ENCODE measurements at regions not wholly inside any gene's neighbourhood (a gene's known extent, or its start where the extent isn't known, plus 50 kb on each side); places are given as distances from the start of the nearest gene placed in this dataset.
"Not testable (repeated sequence)": the region's sequence is repeated elsewhere in the genome, so short reads cannot be mapped to it uniquely, and the experiment has no call there.

GRCh38 chr17:31605761-31606160 lies 214.3 kb downstream of the RAB11FIP4 start:
- Mint-ChIP-seq H3K36me3 (no peaks in the 10 kb centered on the region), H3K4me1 (peaks cover 13% of the 10 kb centered on the region), H3K9me3 (no peaks in the 10 kb centered on the region; the same call in 1 of the 2 replicates), H3K27ac (no peak overlapping the region), H3K27me3 (ENCODE audit: low read depth) (no peaks in the 10 kb centered on the region), H3K4me3 (no peak overlapping the region)
- TF ChIP-seq, protein P1, sequence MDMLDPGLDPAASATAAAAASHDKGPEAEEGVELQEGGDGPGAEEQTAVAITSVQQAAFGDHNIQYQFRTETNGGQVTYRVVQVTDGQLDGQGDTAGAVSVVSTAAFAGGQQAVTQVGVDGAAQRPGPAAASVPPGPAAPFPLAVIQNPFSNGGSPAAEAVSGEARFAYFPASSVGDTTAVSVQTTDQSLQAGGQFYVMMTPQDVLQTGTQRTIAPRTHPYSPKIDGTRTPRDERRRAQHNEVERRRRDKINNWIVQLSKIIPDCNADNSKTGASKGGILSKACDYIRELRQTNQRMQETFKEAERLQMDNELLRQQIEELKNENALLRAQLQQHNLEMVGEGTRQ (CRISPR knock-in tag; IDR thresholded peaks at IDR 0.05), result no peak
- no peak for TF ChIP-seq RELA (CRISPR knock-in tag; IDR thresholded peaks at IDR 0.05; ENCODE audit: borderline replicate concordance)
- TF ChIP-seq MXD4 (CRISPR knock-in tag; IDR thresholded peaks at IDR 0.05; ENCODE audit: borderline replicate concordance), result no peak
- no peak for TF ChIP-seq ZNF317 (CRISPR knock-in tag; IDR thresholded peaks at IDR 0.05; ENCODE audit: borderline replicate concordance, low read depth)
- no peak for TF ChIP-seq ZNF232 (CRISPR knock-in tag; IDR thresholded peaks at IDR 0.05)
- TF ChIP-seq AFF4 (CRISPR knock-in tag; IDR thresholded peaks at IDR 0.05; ENCODE audit: borderline replicate concordance), result no peak
- no peak for TF ChIP-seq GABPB1 (CRISPR knock-in tag; IDR thresholded peaks at IDR 0.05)
- no peak for TF ChIP-seq HMGA2 (CRISPR knock-in tag; IDR thresholded peaks at IDR 0.05)
- TF ChIP-seq GTF2I (CRISPR knock-in tag; conservative IDR thresholded peaks at IDR 0.05), result no peak
- TF ChIP-seq, protein P2, sequence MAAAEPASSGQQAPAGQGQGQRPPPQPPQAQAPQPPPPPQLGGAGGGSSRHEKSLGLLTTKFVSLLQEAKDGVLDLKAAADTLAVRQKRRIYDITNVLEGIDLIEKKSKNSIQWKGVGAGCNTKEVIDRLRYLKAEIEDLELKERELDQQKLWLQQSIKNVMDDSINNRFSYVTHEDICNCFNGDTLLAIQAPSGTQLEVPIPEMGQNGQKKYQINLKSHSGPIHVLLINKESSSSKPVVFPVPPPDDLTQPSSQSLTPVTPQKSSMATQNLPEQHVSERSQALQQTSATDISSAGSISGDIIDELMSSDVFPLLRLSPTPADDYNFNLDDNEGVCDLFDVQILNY (CRISPR knock-in tag; IDR thresholded peaks at IDR 0.05), result no peak
- TF ChIP-seq SOX15 (CRISPR knock-in tag; IDR thresholded peaks at IDR 0.05), result no peak
- no peak for TF ChIP-seq RORB (CRISPR knock-in tag; IDR thresholded peaks at IDR 0.05)
- no peak for TF ChIP-seq TEAD4 (CRISPR knock-in tag; IDR thresholded peaks at IDR 0.05)
- ChIA-PET POLR2A (no interaction called here), CTCF (no interaction called here)
- ATAC-seq (no peak), DNase-seq (ENCODE audit: low spot score) (no peak)

DNA sequence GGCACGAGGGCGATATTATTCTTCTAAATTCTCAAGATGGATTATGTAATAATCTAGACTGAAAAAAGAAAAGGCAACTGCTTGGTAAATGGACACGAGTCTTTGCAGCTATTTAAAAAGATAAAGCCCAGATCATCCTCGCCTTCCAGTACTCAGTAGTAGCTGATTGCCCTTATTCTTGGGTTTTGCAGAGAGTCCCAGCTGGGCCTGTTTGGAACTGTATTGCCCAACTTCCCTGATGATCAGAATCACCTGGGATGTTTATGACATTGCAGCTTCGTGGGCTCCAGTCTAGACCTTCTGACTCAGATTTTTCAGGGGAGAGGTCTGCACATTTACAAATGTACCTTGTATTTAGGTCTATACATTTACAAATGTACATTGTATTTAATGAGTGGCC lies 213.5 kb downstream of the RAB11FIP4 start:
- ChIA-PET POLR2A (no interaction called here), CTCF (no interaction called here)
- no peaks in the 10 kb centered on the region; the same call in 1 of the 2 replicates for H3K9me3 Mint-ChIP-seq
- DNase-seq (ENCODE audit: low spot score) (no peak), ATAC-seq (no peak)
- TF ChIP-seq ZNF219 (CRISPR knock-in tag; IDR thresholded peaks at IDR 0.05; ENCODE audit: borderline replicate concordance), result no peak
- TF ChIP-seq TP53 (CRISPR knock-in tag; IDR thresholded peaks at IDR 0.05), result no peak
- TF ChIP-seq FOXP1 (CRISPR knock-in tag; IDR thresholded peaks at IDR 0.05; ENCODE audit: borderline replicate concordance), result no peak
- TF ChIP-seq ZNF317 (CRISPR knock-in tag; IDR thresholded peaks at IDR 0.05; ENCODE audit: borderline replicate concordance, low read depth), result no peak
- TF ChIP-seq HMGA2 (CRISPR knock-in tag; IDR thresholded peaks at IDR 0.05), result no peak
- TF ChIP-seq ZNF671 (CRISPR knock-in tag; IDR thresholded peaks at IDR 0.05), result no peak
- TF ChIP-seq, protein P3, sequence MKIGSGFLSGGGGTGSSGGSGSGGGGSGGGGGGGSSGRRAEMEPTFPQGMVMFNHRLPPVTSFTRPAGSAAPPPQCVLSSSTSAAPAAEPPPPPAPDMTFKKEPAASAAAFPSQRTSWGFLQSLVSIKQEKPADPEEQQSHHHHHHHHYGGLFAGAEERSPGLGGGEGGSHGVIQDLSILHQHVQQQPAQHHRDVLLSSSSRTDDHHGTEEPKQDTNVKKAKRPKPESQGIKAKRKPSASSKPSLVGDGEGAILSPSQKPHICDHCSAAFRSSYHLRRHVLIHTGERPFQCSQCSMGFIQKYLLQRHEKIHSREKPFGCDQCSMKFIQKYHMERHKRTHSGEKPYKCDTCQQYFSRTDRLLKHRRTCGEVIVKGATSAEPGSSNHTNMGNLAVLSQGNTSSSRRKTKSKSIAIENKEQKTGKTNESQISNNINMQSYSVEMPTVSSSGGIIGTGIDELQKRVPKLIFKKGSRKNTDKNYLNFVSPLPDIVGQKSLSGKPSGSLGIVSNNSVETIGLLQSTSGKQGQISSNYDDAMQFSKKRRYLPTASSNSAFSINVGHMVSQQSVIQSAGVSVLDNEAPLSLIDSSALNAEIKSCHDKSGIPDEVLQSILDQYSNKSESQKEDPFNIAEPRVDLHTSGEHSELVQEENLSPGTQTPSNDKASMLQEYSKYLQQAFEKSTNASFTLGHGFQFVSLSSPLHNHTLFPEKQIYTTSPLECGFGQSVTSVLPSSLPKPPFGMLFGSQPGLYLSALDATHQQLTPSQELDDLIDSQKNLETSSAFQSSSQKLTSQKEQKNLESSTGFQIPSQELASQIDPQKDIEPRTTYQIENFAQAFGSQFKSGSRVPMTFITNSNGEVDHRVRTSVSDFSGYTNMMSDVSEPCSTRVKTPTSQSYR (CRISPR knock-in tag; IDR thresholded peaks at IDR 0.05), result no peak
- no peak for TF ChIP-seq ZNF416 (CRISPR knock-in tag; IDR thresholded peaks at IDR 0.05)
- TF ChIP-seq KAT7 (CRISPR knock-in tag; IDR thresholded peaks at IDR 0.05; ENCODE audit: borderline replicate concordance), result no peak
- no peak for TF ChIP-seq CDX4 (CRISPR knock-in tag; IDR thresholded peaks at IDR 0.05; ENCODE audit: borderline replicate concordance)
- TF ChIP-seq SMAD3 (CRISPR knock-in tag; IDR thresholded peaks at IDR 0.05; ENCODE audit: borderline replicate concordance), result no peak
- no peak for TF ChIP-seq EMX1 (CRISPR knock-in tag; IDR thresholded peaks at IDR 0.05)
- no peak overlapping the region for H3K4me3 Mint-ChIP-seq
- H3K36me3 Mint-ChIP-seq, result no peaks in the 10 kb centered on the region
- peaks cover 5% of the 10 kb centered on the region for H3K4me1 Mint-ChIP-seq
- no peaks in the 10 kb centered on the region for H3K27me3 Mint-ChIP-seq (ENCODE audit: low read depth)
- no peak overlapping the region for H3K27ac Mint-ChIP-seq

DNA sequence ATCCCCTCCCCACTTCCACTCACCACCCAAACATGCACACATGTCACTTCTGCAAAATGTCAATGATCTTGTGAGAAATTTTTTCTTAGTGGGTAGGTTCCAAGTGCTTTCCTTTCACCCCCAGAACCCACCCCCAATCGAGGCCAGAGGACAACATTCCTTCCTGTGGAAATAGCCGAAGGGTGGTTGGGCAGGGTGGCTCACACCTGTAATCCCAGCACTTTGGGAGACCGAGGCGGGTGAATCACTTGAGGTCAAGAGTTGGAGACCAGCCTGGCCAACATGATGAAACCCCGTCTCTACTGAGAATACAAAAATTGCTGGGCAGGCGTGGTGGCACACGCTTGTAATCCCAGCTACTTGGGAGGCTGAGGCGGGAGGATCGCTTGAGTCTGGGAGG lies 208.7 kb downstream of the RAB11FIP4 start:
- POLR2A ChIA-PET, CTCF ChIA-PET: not testable (repeated sequence)

More for the DNA sequence above, 208.7 kb downstream of the RAB11FIP4 start:
- not testable (repeated sequence) for H3K4me3 Mint-ChIP-seq; H3K36me3 Mint-ChIP-seq; ATAC-seq; H3K27ac Mint-ChIP-seq; H3K27me3 Mint-ChIP-seq (ENCODE audit: low read depth); H3K9me3 Mint-ChIP-seq; DNase-seq (ENCODE audit: low spot score)
- peaks cover 20% of the 10 kb centered on the region for H3K4me1 Mint-ChIP-seq

Measured in WTC11 (cell line).